ENCODE measurements at regions not wholly inside any gene's neighbourhood (a gene's known extent, or its start where the extent isn't known, plus 50 kb on each side); places are given as distances from the start of the nearest gene placed in this dataset.

GRCh38 chr5:135718151-135718550 is 116.3 kb upstream of the SLC25A48 start:
- intact Hi-C loops (cut with DNase I), result no loop called here
- no peak for DNase-seq
- Histone ChIP-seq H3K4me3 (ENCODE audit: low read length in 3 of 3) (no peak overlapping the region), H3K27ac (ENCODE audit: low read depth in 2 of 2, low read length in 2 of 2) (no peak overlapping the region), H3K9me3 (ENCODE audit: control insufficient read depth in 2 of 3, insufficient read depth in 1 of 3, low read length in 3 of 3) (no peaks in the 10 kb centered on the region), H3K4me1 (ENCODE audit: control insufficient read depth in 2 of 3, insufficient read depth in 2 of 3, low read depth in 1 of 3, low read length in 3 of 3) (no peaks in the 10 kb centered on the region), H3K36me3 (ENCODE audit: control insufficient read depth in 2 of 3, insufficient read depth in 3 of 3, low read length in 3 of 3) (no peaks in the 10 kb centered on the region), H3K9ac (ENCODE audit: low read length in 3 of 3) (no peak overlapping the region), H3K27me3 (ENCODE audit: control insufficient read depth, insufficient read depth, low read length) (no peaks in the 10 kb centered on the region)
- TF ChIP-seq CTCF (IDR thresholded peaks at IDR 0.05; ENCODE audit: borderline replicate concordance, extremely low read depth, insufficient read depth), result no peak
- FAIRE-seq, result no peak

GRCh38 chr5:135715267-135716055 is 119.0 kb upstream of the SLC25A48 start:
- DNase-seq (peak in 2 of 5 donors; percentile 42 to 53), FAIRE-seq (no peak)
- H3K36me3 ChIP-seq (ENCODE audit: control insufficient read depth in 2 of 3, insufficient read depth in 3 of 3, low read length in 3 of 3), result no peaks in the 10 kb centered on the region
- no peak for TF ChIP-seq CTCF (IDR thresholded peaks at IDR 0.05; ENCODE audit: borderline replicate concordance, extremely low read depth, insufficient read depth)
- H3K27ac ChIP-seq (ENCODE audit: low read depth in 2 of 2, low read length in 2 of 2), result no peak overlapping the region
- no peak overlapping the region for H3K9ac ChIP-seq (ENCODE audit: low read length in 3 of 3)
- H3K4me1 ChIP-seq (ENCODE audit: control insufficient read depth in 2 of 3, insufficient read depth in 2 of 3, low read depth in 1 of 3, low read length in 3 of 3), result no peaks in the 10 kb centered on the region
- H3K4me3 ChIP-seq (ENCODE audit: low read length in 3 of 3), result no peak overlapping the region
- H3K27me3 ChIP-seq (ENCODE audit: control insufficient read depth, insufficient read depth, low read length), result no peaks in the 10 kb centered on the region
- intact Hi-C loops (cut with DNase I), result no loop called here
- no peaks in the 10 kb centered on the region for H3K9me3 ChIP-seq (ENCODE audit: control insufficient read depth in 2 of 3, insufficient read depth in 1 of 3, low read length in 3 of 3)

GRCh38 chr5:135714126-135714894 is 120.2 kb upstream of the SLC25A48 start:
- no peaks in the 10 kb centered on the region for H3K4me1 ChIP-seq (ENCODE audit: control insufficient read depth in 2 of 3, insufficient read depth in 2 of 3, low read depth in 1 of 3, low read length in 3 of 3)
- no peaks in the 10 kb centered on the region for H3K9me3 ChIP-seq (ENCODE audit: control insufficient read depth in 2 of 3, insufficient read depth in 1 of 3, low read length in 3 of 3)
- H3K36me3 ChIP-seq (ENCODE audit: control insufficient read depth in 2 of 3, insufficient read depth in 3 of 3, low read length in 3 of 3), result no peaks in the 10 kb centered on the region
- H3K9ac ChIP-seq (ENCODE audit: low read length in 3 of 3), result no peak overlapping the region
- no peak for TF ChIP-seq CTCF (IDR thresholded peaks at IDR 0.05; ENCODE audit: borderline replicate concordance, extremely low read depth, insufficient read depth)
- DNase-seq (no peak), FAIRE-seq (no peak)
- H3K4me3 ChIP-seq (ENCODE audit: low read length in 3 of 3), result no peak overlapping the region
- H3K27me3 ChIP-seq (ENCODE audit: control insufficient read depth, insufficient read depth, low read length), result no peaks in the 10 kb centered on the region
- intact Hi-C loops (cut with DNase I), result no loop called here
- no peak overlapping the region for H3K27ac ChIP-seq (ENCODE audit: low read depth in 2 of 2, low read length in 2 of 2)

Data from kidney (tissue), 13 donors.